ENCODE measurements at regions not wholly inside any gene's neighbourhood (a gene's known extent, or its start where the extent isn't known, plus 50 kb on each side); places are given as distances from the start of the nearest gene placed in this dataset.
A peak's percentile ranks its signal among the peaks of the same experiment; 100 is the strongest.

DNA sequence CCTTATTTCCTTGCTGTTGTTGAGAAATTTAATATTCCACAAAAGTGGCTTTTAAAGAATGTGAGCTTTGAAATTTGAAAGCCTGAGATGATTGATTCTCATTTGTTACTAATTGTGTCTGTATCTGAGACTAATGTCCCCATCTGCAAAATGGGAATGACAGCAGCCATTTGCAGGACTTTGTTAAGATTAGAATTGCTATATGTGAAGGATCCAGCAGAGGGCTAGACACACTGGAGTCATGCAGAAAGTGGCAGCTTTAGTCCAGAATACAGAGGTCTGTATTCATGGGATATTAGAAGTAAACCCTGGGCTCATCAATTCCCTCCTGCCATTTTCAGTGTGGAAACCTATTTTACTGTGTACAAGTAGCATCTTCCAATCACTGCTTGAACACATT, 296.5 kb upstream of the GYPC start:
- peaks cover 2% of the 10 kb centered on the region for H3K27me3 ChIP-seq (ENCODE audit: control insufficient read depth, insufficient read depth)
- ATAC-seq (no peak), DNase-seq (no peak)
- intact Hi-C loops (cut with DNase I), result no loop called here
- no peak overlapping the region for H3K4me3 ChIP-seq (ENCODE audit: low read length)
- no peaks in the 10 kb centered on the region for H3K9me3 ChIP-seq (ENCODE audit: control insufficient read depth, low read length)
- no peak overlapping the region for H3K27ac ChIP-seq (ENCODE audit: low read length)
- no peaks in the 10 kb centered on the region for H3K4me1 ChIP-seq (ENCODE audit: control insufficient read depth, insufficient read depth, low read length)

DNA sequence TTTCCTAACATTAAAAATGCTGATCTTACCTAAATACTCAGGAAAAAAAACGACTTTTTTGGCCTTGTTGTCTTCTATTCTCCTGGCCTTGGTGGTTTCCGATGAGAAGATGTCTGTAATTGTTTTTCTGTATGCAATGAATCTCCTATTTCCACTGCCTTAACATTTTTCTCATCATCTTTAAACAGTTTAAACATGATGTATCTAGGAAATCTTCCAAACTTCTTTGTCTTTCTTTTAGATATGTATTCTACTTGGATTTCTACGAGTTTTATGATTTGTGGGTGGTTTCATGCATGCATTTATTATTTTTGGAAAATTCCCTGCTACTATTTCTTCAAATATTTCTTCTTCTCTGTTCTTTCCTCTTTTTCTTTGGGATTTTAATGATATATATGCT, 288.6 kb upstream of the GYPC start:
- Histone ChIP-seq H3K27me3 (ENCODE audit: control insufficient read depth, insufficient read depth) (peaks cover 2% of the 10 kb centered on the region), H3K4me3 (ENCODE audit: low read length) (no peak overlapping the region), H3K27ac (ENCODE audit: low read length) (no peak overlapping the region), H3K9me3 (ENCODE audit: control insufficient read depth, low read length) (no peaks in the 10 kb centered on the region), H3K4me1 (ENCODE audit: control insufficient read depth, insufficient read depth, low read length) (no peaks in the 10 kb centered on the region)
- intact Hi-C loops (cut with DNase I), result no loop called here
- WGBS, result 78% methylated on average over 3 of the region's 3 CpGs
- ATAC-seq (no peak), DNase-seq (no peak)

DNA sequence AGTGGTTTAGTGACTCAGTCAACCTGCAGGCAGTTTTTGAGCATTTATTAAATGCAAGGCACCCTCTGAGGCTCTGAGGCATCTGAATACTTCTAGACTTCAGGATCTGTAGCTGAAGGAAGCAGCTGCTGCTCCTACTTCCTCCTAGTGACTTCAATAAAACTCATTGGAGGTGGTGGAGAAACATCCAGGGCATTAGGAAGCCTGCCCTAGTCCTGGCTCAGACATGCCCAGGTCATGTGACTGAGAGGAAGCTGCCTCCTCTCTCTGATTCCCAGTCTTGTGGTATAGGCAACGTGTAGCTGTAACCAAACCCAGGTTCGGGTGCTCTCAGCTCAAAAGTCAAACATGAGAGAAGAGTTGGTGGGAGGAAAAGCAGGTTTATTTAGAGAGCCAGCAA, 287.2 kb upstream of the GYPC start:
- Histone ChIP-seq H3K27ac (ENCODE audit: low read length) (no peak overlapping the region), H3K27me3 (ENCODE audit: control insufficient read depth, insufficient read depth) (no peaks in the 10 kb centered on the region), H3K9me3 (ENCODE audit: control insufficient read depth, low read length) (no peaks in the 10 kb centered on the region), H3K4me1 (ENCODE audit: control insufficient read depth, insufficient read depth, low read length) (no peaks in the 10 kb centered on the region), H3K4me3 (ENCODE audit: low read length) (no peak overlapping the region)
- ATAC-seq, result no peak
- intact Hi-C loops (cut with DNase I), result no loop called here
- WGBS, result 72% methylated on average over 2 of the region's 2 CpGs
- peak in 1 of 3 donors; percentile 28 for DNase-seq

DNA sequence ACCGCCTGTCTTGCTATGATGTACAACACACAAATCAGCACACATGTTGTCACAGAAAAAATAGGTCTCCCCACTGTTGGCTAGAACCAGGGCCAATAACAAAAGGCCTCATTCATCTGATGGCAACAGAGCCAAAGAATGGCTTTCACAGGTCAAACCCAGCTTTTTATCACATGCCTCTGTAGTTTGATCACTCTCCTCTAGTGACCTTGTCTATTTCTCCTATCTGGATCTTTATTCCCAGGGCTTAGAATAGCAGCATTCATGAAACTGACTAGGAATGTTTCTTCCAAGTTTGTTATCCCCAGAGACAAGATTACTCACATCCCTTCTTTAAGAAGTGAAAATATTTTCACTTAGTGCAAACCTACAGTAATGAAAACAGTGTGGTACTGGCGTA, 285.8 kb upstream of the GYPC start:
- Histone ChIP-seq H3K9me3 (ENCODE audit: control insufficient read depth, low read length) (no peaks in the 10 kb centered on the region), H3K4me1 (ENCODE audit: control insufficient read depth, insufficient read depth, low read length) (no peaks in the 10 kb centered on the region), H3K27me3 (ENCODE audit: control insufficient read depth, insufficient read depth) (no peaks in the 10 kb centered on the region), H3K27ac (ENCODE audit: low read length) (no peak overlapping the region), H3K4me3 (ENCODE audit: low read length) (no peak overlapping the region)
- intact Hi-C loops (cut with DNase I), result no loop called here
- DNase-seq, result no peak
- ATAC-seq, result peak; percentile 43 to 51
- WGBS, result 57% methylated on average over 2 of the region's 2 CpGs

DNA sequence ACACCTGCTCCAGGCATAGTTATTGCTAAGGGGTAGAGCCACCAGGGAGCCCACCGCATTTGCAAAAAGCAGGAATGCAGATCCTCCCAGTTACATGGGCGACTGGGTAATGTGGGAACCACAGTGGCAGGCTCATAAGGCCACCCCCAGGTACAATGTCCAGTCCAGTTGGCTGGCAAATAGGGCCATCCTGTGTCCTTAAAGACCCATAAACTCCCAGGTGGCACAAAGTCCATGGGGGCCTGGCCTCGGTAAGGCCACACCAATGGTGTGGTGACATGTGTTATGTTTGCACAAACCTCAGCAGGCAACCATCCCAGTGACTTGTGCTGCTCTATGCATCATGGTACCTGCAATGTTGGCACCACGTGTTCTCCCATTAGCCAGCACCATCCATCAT, 283.6 kb upstream of the GYPC start:
- H3K27ac ChIP-seq (ENCODE audit: low read length), result no peak overlapping the region
- DNase-seq (peak in 1 of 3 donors; percentile 7), ATAC-seq (no peak)
- intact Hi-C loops (cut with DNase I), result no loop called here
- 94% methylated on average over 4 of the region's 4 CpGs for WGBS
- no peaks in the 10 kb centered on the region for H3K27me3 ChIP-seq (ENCODE audit: control insufficient read depth, insufficient read depth)
- H3K4me1 ChIP-seq (ENCODE audit: control insufficient read depth, insufficient read depth, low read length), result no peaks in the 10 kb centered on the region
- no peak overlapping the region for H3K4me3 ChIP-seq (ENCODE audit: low read length)
- H3K9me3 ChIP-seq (ENCODE audit: control insufficient read depth, low read length), result no peaks in the 10 kb centered on the region

DNA sequence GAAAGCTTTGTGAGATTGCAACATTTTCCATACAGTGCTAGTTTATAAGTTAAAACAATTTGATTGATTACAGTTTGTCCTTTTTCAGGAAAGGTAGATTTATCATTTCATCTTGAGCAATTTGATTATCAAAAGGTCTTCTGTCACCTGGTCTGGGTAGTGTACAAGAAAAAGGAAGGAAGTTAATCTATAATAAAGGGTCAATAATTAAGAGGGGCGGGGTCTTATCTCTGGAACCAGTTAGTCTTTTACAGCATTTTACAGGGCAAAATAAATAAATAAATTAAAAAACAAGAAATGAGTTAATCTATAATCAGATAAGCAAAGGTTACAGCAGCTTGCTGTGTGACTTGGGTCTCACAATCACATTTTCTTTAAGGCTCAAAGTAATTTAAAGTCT, 277.8 kb upstream of the GYPC start:
- intact Hi-C loops (cut with DNase I), result no loop called here

DNA sequence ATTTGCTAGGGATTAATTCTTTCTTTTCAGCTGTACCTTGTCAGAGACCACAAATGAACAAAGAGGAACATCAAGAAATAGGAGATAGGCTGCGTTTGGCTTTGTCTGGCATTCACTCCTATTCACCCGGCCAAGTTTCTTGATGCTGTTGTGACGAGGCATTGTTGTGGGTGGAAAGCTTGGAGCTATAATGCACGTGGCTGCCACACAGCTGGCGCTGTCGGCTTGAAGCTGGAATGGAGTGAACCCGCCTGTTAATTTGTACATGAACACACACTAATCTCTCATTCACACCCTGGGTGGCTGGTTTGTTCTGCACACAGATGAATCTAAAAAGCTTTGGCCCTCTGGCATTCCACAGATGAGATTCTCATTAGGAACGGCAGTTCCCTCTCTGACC, 274.9 kb upstream of the GYPC start:
- intact Hi-C loops (cut with DNase I), result no loop called here
- Histone ChIP-seq H3K4me1 (ENCODE audit: control insufficient read depth, insufficient read depth, low read length) (no peaks in the 10 kb centered on the region), H3K4me3 (ENCODE audit: low read length) (no peak overlapping the region), H3K27ac (ENCODE audit: low read length) (no peak overlapping the region), H3K9me3 (ENCODE audit: control insufficient read depth, low read length) (no peaks in the 10 kb centered on the region), H3K27me3 (ENCODE audit: control insufficient read depth, insufficient read depth) (no peaks in the 10 kb centered on the region)
- 55% methylated on average over 8 of the region's 8 CpGs for WGBS
- DNase-seq, result peak in 1 of 3 donors; percentile 14
- no peak for ATAC-seq

More for the DNA sequence above, 277.8 kb upstream of the GYPC start:
- ATAC-seq (no peak), DNase-seq (no peak)
- 75% methylated on average over 1 of the region's 1 CpG for WGBS
- Histone ChIP-seq H3K27me3 (ENCODE audit: control insufficient read depth, insufficient read depth) (no peaks in the 10 kb centered on the region), H3K4me3 (ENCODE audit: low read length) (no peak overlapping the region), H3K27ac (ENCODE audit: low read length) (no peak overlapping the region), H3K9me3 (ENCODE audit: control insufficient read depth, low read length) (no peaks in the 10 kb centered on the region), H3K4me1 (ENCODE audit: control insufficient read depth, insufficient read depth, low read length) (no peaks in the 10 kb centered on the region)

DNA sequence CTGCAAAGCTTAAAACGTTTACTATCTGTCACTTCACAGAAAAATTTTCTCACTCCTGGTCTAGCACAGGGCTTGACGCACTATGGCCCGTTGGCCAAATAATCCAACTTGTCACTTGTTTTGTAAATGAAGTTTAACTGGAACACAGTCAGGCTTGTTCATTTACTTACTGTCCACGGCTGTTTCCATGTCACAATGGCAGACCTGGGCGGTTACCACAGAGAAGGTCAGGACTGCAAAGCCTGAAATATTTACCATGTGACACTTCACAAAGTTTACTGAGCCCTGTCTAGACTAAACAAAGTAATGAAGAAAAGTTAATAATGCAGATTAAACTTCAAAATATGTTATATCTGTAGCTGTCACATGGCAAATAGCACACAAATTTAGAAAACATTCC, 273.0 kb upstream of the GYPC start:
- H3K27ac ChIP-seq (ENCODE audit: low read length), result no peak overlapping the region
- no peak for ATAC-seq
- no peaks in the 10 kb centered on the region for H3K27me3 ChIP-seq (ENCODE audit: control insufficient read depth, insufficient read depth)
- no peak for DNase-seq
- WGBS, result 79% methylated on average over 5 of the region's 5 CpGs
- H3K4me3 ChIP-seq (ENCODE audit: low read length), result no peak overlapping the region
- H3K4me1 ChIP-seq (ENCODE audit: control insufficient read depth, insufficient read depth, low read length), result no peaks in the 10 kb centered on the region
- intact Hi-C loops (cut with DNase I), result no loop called here
- H3K9me3 ChIP-seq (ENCODE audit: control insufficient read depth, low read length), result no peaks in the 10 kb centered on the region

DNA sequence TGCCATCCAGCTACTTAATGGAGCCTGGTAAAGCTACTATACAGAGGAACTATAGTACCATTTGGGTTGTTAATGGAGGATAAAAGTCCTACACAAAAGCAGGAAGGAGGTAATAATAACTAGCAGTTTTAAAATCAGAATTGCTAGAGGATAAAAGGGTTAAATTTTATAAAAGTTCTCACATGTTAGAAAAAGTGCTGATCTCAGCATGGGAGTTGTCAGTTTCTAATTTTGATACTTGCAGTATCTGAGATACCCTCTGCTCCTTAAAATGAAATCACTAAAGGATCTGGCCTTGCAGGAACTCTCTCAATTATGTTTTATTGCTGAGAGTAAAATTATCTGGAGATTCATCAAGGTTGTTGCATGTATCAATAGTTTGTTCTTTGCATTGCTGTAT, 272.2 kb upstream of the GYPC start:
- ATAC-seq, result no peak
- H3K4me1 ChIP-seq (ENCODE audit: control insufficient read depth, insufficient read depth, low read length), result no peaks in the 10 kb centered on the region
- H3K27ac ChIP-seq (ENCODE audit: low read length), result no peak overlapping the region
- intact Hi-C loops (cut with DNase I), result no loop called here
- H3K9me3 ChIP-seq (ENCODE audit: control insufficient read depth, low read length), result no peaks in the 10 kb centered on the region
- DNase-seq, result no peak
- H3K27me3 ChIP-seq (ENCODE audit: control insufficient read depth, insufficient read depth), result no peaks in the 10 kb centered on the region
- no peak overlapping the region for H3K4me3 ChIP-seq (ENCODE audit: low read length)

DNA sequence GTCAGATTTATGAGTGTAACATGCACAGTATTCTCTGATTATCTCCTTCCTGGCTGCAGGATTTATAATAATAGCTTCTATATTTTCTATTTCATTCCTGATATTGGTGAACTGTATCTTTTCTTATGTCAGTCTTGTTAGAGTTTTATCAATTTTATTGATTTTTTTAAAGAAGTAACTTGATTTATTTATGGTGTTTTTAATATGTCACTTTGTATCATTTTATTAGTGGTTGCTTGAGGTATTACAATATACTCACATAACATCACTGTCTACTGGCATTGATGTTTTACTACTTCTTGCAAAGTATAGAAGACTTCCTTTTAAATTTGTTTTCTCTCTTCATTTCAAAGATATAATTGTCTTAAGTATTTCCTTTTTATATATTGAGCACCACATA, 270.5 kb upstream of the GYPC start:
- no peaks in the 10 kb centered on the region for H3K27me3 ChIP-seq (ENCODE audit: control insufficient read depth, insufficient read depth)
- H3K4me1 ChIP-seq (ENCODE audit: control insufficient read depth, insufficient read depth, low read length), result no peaks in the 10 kb centered on the region
- H3K9me3 ChIP-seq (ENCODE audit: control insufficient read depth, low read length), result no peaks in the 10 kb centered on the region
- intact Hi-C loops (cut with DNase I), result no loop called here
- H3K27ac ChIP-seq (ENCODE audit: low read length), result no peak overlapping the region
- ATAC-seq, result no peak
- no peak overlapping the region for H3K4me3 ChIP-seq (ENCODE audit: low read length)
- DNase-seq, result no peak

DNA sequence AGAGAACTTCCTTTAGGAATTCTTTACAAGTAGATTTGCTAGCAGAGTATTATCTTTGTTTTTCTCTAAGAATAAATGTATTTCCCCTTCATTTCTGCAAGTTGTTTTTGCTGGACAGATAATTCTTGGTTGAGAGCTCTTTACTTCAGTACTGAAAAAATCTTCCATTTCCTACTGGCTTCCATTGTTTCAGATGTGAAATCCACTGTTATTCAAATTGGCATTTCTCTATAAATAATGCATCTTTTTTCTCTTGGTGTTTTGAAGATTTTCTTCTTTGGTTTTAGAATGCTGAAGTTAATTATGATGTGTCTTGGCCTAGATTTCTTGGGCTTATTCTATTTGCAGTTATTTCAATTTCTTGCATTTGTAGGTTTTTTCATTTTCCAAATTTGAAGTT, 270.0 kb upstream of the GYPC start:
- Histone ChIP-seq H3K4me1 (ENCODE audit: control insufficient read depth, insufficient read depth, low read length) (no peaks in the 10 kb centered on the region), H3K27ac (ENCODE audit: low read length) (no peak overlapping the region), H3K27me3 (ENCODE audit: control insufficient read depth, insufficient read depth) (no peaks in the 10 kb centered on the region), H3K4me3 (ENCODE audit: low read length) (no peak overlapping the region), H3K9me3 (ENCODE audit: control insufficient read depth, low read length) (no peaks in the 10 kb centered on the region)
- ATAC-seq (no peak), DNase-seq (no peak)
- intact Hi-C loops (cut with DNase I), result no loop called here

DNA sequence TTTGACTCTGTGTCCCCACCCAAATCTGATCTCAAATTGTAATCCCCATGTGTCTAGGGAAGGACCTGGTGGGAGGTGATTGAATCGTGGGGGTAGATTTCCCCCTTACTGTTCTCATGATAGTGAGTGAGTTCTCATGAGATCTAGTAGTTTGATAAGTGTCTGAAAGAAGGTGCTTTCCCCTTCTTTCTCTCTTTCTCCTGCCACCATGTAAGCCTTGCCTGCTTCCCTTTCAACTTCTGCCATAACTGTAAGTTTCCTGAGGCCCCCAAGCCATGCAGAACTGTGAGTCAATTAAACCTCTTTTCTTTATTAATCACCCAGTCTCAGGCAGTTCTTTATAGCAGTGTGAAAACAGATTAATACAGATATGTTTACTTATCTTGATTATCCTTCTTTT, 266.5 kb upstream of the GYPC start:
- no peaks in the 10 kb centered on the region for H3K27me3 ChIP-seq (ENCODE audit: control insufficient read depth, insufficient read depth)
- intact Hi-C loops (cut with DNase I), result no loop called here
- DNase-seq (no peak), ATAC-seq (no peak)
- no peak overlapping the region for H3K4me3 ChIP-seq (ENCODE audit: low read length)
- H3K27ac ChIP-seq (ENCODE audit: low read length), result no peak overlapping the region
- no peaks in the 10 kb centered on the region for H3K9me3 ChIP-seq (ENCODE audit: control insufficient read depth, low read length)
- WGBS, result 76% methylated on average over 1 of the region's 1 CpG
- no peaks in the 10 kb centered on the region for H3K4me1 ChIP-seq (ENCODE audit: control insufficient read depth, insufficient read depth, low read length)
